Sigmoid colon (tissue), 4 donors: ENCODE measurements at regions not wholly inside any gene's neighbourhood (a gene's known extent, or its start where the extent isn't known, plus 50 kb on each side); places are given as distances from the start of the nearest gene placed in this dataset.

Experiments
- EP300 ChIP-seq, 4 donors: sonication (generic); formaldehyde crosslinking; IDR thresholded peaks; one replicate each; pipeline ENCODE4 v1.6.1; 2017; ENCODE audit warnings: antibody characterized with exemption in 4 of 4
- POLR2A ChIP-seq, 2 donors: fragments of 450-650 bp; IDR thresholded peaks; one replicate each; pipeline ENCODE4 v1.6.1; 2016; ENCODE audit warnings: antibody characterized with exemption in 2 of 2, mild to moderate bottlenecking in 2 of 2, moderate library complexity in 2 of 2
- TF ChIP-seq, protein P1 (sequence below), 4 experiments: fragments of 450-650 bp in 3 of 4; fragments of 200-600 bp in 1 of 4; IDR thresholded peaks; one replicate each; pipeline ENCODE4 v1.5.1; 2016 to 2019; ENCODE audit warnings: antibody characterized with exemption in 4 of 4, mild to moderate bottlenecking in 3 of 4, moderate library complexity in 2 of 4

DNA sequence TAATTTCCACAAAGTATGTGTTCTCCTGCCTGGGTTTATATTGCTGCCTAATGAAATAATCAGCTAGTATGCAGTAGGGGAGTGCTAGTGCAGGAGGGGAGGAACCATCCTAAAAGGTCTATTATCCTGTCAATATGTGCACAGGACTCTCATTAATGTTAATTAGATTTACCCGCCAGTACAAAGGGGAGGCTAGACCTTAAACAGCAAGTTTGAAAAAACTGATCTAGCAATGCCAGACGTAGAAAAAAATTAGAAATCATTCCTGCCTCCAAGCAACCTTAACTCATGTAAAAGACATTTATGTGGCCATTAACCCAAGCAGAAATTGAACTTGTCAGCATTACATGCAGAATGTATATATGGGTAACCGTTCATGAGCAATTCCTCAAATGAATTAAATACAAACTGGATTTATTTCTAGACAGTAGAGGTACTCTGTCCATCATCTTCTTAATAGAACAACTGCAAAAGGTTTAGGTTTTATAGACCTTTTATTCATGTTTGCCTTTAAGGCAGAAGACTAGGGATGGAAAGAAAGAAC lies 294.3 kb upstream of the TENM3 start:
- TF ChIP-seq, protein P1, sequence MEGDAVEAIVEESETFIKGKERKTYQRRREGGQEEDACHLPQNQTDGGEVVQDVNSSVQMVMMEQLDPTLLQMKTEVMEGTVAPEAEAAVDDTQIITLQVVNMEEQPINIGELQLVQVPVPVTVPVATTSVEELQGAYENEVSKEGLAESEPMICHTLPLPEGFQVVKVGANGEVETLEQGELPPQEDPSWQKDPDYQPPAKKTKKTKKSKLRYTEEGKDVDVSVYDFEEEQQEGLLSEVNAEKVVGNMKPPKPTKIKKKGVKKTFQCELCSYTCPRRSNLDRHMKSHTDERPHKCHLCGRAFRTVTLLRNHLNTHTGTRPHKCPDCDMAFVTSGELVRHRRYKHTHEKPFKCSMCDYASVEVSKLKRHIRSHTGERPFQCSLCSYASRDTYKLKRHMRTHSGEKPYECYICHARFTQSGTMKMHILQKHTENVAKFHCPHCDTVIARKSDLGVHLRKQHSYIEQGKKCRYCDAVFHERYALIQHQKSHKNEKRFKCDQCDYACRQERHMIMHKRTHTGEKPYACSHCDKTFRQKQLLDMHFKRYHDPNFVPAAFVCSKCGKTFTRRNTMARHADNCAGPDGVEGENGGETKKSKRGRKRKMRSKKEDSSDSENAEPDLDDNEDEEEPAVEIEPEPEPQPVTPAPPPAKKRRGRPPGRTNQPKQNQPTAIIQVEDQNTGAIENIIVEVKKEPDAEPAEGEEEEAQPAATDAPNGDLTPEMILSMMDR (IDR thresholded peaks at IDR 0.05): no peak
- TF ChIP-seq POLR2A (IDR thresholded peaks at IDR 0.05) (no peak), EP300 (IDR thresholded peaks at IDR 0.05) (no peak)
